Suprapubic skin (tissue), 4 donors: ENCODE measurements at regions not wholly inside any gene's neighbourhood (a gene's known extent, or its start where the extent isn't known, plus 50 kb on each side); places are given as distances from the start of the nearest gene placed in this dataset.

Source experiments
- CTCF ChIP-seq, 2 donors: fragments of 200-600 bp in 1 of 2; fragments of 450-650 bp in 1 of 2; sonication (generic) in 1 of 2; IDR thresholded peaks; one replicate each; pipeline ENCODE4 v1.5.1; 2016 to 2019; ENCODE audit warnings: antibody characterized with exemption in 2 of 2, mild to moderate bottlenecking in 1 of 2, moderate library complexity in 1 of 2
- EP300 ChIP-seq: sonication (generic); formaldehyde crosslinking; IDR thresholded peaks from one replicate; pipeline ENCODE4 v1.6.1; 2017; ENCODE audit warnings: antibody characterized with exemption
- POLR2A ChIP-seq, 2 donors: fragments of 450-650 bp; IDR thresholded peaks; one replicate each; pipeline ENCODE4 v1.6.1; 2017; ENCODE audit warnings: antibody characterized with exemption in 2 of 2, mild to moderate bottlenecking in 2 of 2, moderate library complexity in 2 of 2
- POLR2AphosphoS5 ChIP-seq, 3 donors: sonication (generic); formaldehyde crosslinking; IDR thresholded peaks; one replicate each; pipeline ENCODE4 v1.6.1; 2017; ENCODE audit warnings: antibody characterized with exemption in 3 of 3

GRCh38 chr21:39111931-39112550, 71.2 kb downstream of the PSMG1 start:
- no peak for TF ChIP-seq CTCF (IDR thresholded peaks at IDR 0.05)
- no peak for TF ChIP-seq POLR2AphosphoS5 (IDR thresholded peaks at IDR 0.05)
- no peak for TF ChIP-seq EP300
- TF ChIP-seq POLR2A (IDR thresholded peaks at IDR 0.05) = no peak
